HCT116 (cell line): ENCODE measurements at regions not wholly inside any gene's neighbourhood (a gene's known extent, or its start where the extent isn't known, plus 50 kb on each side); places are given as distances from the start of the nearest gene placed in this dataset.

ENCODE experiments used
- ATAC-seq: fragments of 200-7000 bp; cut with Tn5 transposase; 2 replicates; pipeline ENCODE4 v1.9.1; 2020; ENCODE audit warnings: mild to moderate bottlenecking, moderate library complexity
- BruUV-seq: library from RNA; stranded (reverse); fragments of 400-500 nt; replicated peaks from 2 replicates; lab custom pipeline; 2021; lab: Mats Ljungman, UMichigan
- CTCF ChIA-PET: fragments of 300-600 bp; sonication (Branson Sonifier 250); formaldehyde crosslinking; loops from one replicate; lab custom pipeline; 2021; ENCODE audit warnings: antibody characterized with exemption; lab: Charles Lee
- POLR2A ChIA-PET: fragments of 300-600, 350-600 bp; sonication (Branson Sonifier 250); formaldehyde crosslinking; loops from one replicate; lab custom pipeline; 2021; ENCODE audit warnings: antibody characterized with exemption; lab: Charles Lee
- RAD21 ChIA-PET, 2 experiments: fragments of 300-600 bp; sonication (Branson Sonifier 250); formaldehyde crosslinking; loops; one replicate each; lab custom pipeline; 2023; ENCODE audit warnings: low total read pairs in 2 of 2; ENCODE audit not compliant: uncharacterized antibody in 2 of 2, unreplicated experiment in 2 of 2, low non-redundant PET in 1 of 2; lab: Charles Lee
- DNase-seq: peaks from one replicate; pipeline ENCODE4 v3.0.0-alpha.2; 2010; ENCODE audit warnings: low read depth, low spot score
- H2AFZ ChIP-seq: fragments of 200-600 bp; shearing (Covaris generic), sonication (generic); 2 replicates; pipeline ENCODE4 v1.6.1; 2017; ENCODE audit warnings: low read depth, mixed run types, mixed read lengths, antibody characterized with exemption, low read length; ENCODE audit not compliant: poor library complexity, severe bottlenecking
- H3K27ac ChIP-seq: 2 replicates; pipeline ENCODE4 v1.5.1; 2012; ENCODE audit warnings: low read depth, low read length
- H3K27me3 ChIP-seq: fragments of 200-600 bp; sonication (generic); 2 replicates; pipeline ENCODE4 v1.6.1; 2016; ENCODE audit warnings: mixed run types, low read length, mixed read lengths; ENCODE audit not compliant: insufficient read depth
- H3K36me3 ChIP-seq, 2 experiments: fragments of 200-500 bp in 1 of 2; fragments of 200-600 bp in 1 of 2; sonication (Bioruptor generic) in 1 of 2; sonication (generic) in 1 of 2; 2 replicates each; pipeline versions ENCODE4 v1.5.1 to v1.6.1; 2014 to 2016; ENCODE audit warnings: low read length in 2 of 2, inconsistent platforms in 1 of 2, mixed read lengths in 1 of 2, mixed run types in 1 of 2; ENCODE audit not compliant: insufficient read depth in 2 of 2, control insufficient read depth in 1 of 2
- H3K4me1 ChIP-seq, 2 experiments: fragments of 200-600 bp in 1 of 2; sonication (generic) in 1 of 2; 2 replicates each; pipeline versions ENCODE4 v1.5.1 to v1.6.1; 2012 to 2017; ENCODE audit warnings: low read length in 2 of 2, inconsistent platforms in 1 of 2, mild to moderate bottlenecking in 1 of 2, mixed read lengths in 1 of 2, mixed run types in 1 of 2, moderate library complexity in 1 of 2; ENCODE audit not compliant: insufficient read depth in 2 of 2, control insufficient read depth in 1 of 2
- H3K4me2 ChIP-seq: fragments of 200-600 bp; sonication (generic); 2 replicates; pipeline ENCODE4 v1.6.1; 2017; ENCODE audit warnings: mixed run types, low read length, mixed read lengths
- H3K4me3 ChIP-seq, 2 experiments: fragments of 200-600 bp in 1 of 2; sonication (generic) in 1 of 2; replicated peaks in 1 of 2; 2 replicates each; pipeline ENCODE4 v1.5.1; 2011 to 2016; ENCODE audit warnings: low read length in 2 of 2, control low read depth in 1 of 2, low read depth in 1 of 2, mild to moderate bottlenecking in 1 of 2, mixed read lengths in 1 of 2, mixed run types in 1 of 2
- H3K79me2 ChIP-seq: fragments of 200-600 bp; sonication (generic); 2 replicates; pipeline ENCODE4 v1.6.1; 2017; ENCODE audit warnings: mild to moderate bottlenecking, mixed run types, low read length, moderate library complexity, mixed read lengths; ENCODE audit not compliant: insufficient read depth
- H3K9ac ChIP-seq: fragments of 200-600 bp; sonication (generic); 2 replicates; pipeline ENCODE4 v1.6.1; 2016; ENCODE audit warnings: low read length, mixed read lengths
- H3K9me2 ChIP-seq: fragments of 200-600 bp; sonication (generic), shearing (Covaris generic); 2 replicates; pipeline ENCODE4 v1.6.1; 2017; ENCODE audit warnings: mixed run types, mild to moderate bottlenecking, moderate library complexity; ENCODE audit not compliant: insufficient read depth
- H3K9me3 ChIP-seq, 2 experiments: fragments of 200-500 bp in 1 of 2; fragments of 200-600 bp in 1 of 2; sonication (Bioruptor generic) in 1 of 2; sonication (generic) in 1 of 2; 2 replicates each; pipeline ENCODE4 v1.6.1; 2014 to 2017; ENCODE audit warnings: low read length in 2 of 2, mixed read lengths in 2 of 2, inconsistent platforms in 1 of 2, low read depth in 1 of 2, mild to moderate bottlenecking in 1 of 2, mixed run types in 1 of 2, moderate library complexity in 1 of 2; ENCODE audit not compliant: control insufficient read depth in 1 of 2, insufficient read depth in 1 of 2
- H4K20me1 ChIP-seq: fragments of 200-600 bp; sonication (generic), shearing (Covaris generic); 2 replicates; pipeline ENCODE4 v1.6.1; 2017; ENCODE audit warnings: mixed run types, mild to moderate bottlenecking, moderate library complexity; ENCODE audit not compliant: insufficient read depth
- CEBPB ChIP-seq: IDR thresholded peaks from 2 replicates; pipeline ENCODE4 v1.6.1; 2012; ENCODE audit warnings: low read depth
- CTCF ChIP-seq, 3 experiments: fragments of 200-600 bp in 1 of 3; sonication (generic) in 1 of 3; IDR thresholded peaks in 2 of 3; conservative IDR thresholded peaks in 1 of 3; 2 replicates each; pipeline ENCODE4 v1.5.1; 2012 to 2017; ENCODE audit warnings: low read depth in 2 of 3, low read length in 2 of 3, antibody characterized with exemption in 1 of 3, borderline replicate concordance in 1 of 3, control low read depth in 1 of 3, mild to moderate bottlenecking in 1 of 3, mixed read lengths in 1 of 3, mixed run types in 1 of 3, moderate library complexity in 1 of 3; ENCODE audit not compliant: insufficient read depth in 1 of 3
- EGR1 ChIP-seq: IDR thresholded peaks from 2 replicates; pipeline ENCODE4 v1.6.1; 2012; ENCODE audit warnings: low read depth
- EZH2phosphoT487 ChIP-seq: fragments of 200-600 bp; IDR thresholded peaks from 2 replicates; pipeline ENCODE4 v1.6.1; 2018; ENCODE audit warnings: antibody characterized with exemption, borderline replicate concordance
- POLR2A ChIP-seq: IDR thresholded peaks from 2 replicates; pipeline ENCODE4 v1.7.0; 2011; ENCODE audit warnings: borderline replicate concordance; ENCODE audit not compliant: insufficient read depth, insufficient read length; ENCODE audit errors: extremely low read depth
- POLR2AphosphoS5 ChIP-seq: IDR thresholded peaks from 2 replicates; pipeline ENCODE4 v1.6.1; 2011; ENCODE audit warnings: mild to moderate bottlenecking, low read depth, low read length, moderate library complexity
- SP1 ChIP-seq: IDR thresholded peaks from 2 replicates; pipeline ENCODE4 v1.6.1; 2012; ENCODE audit warnings: low read depth
- YY1 ChIP-seq: IDR thresholded peaks from 2 replicates; pipeline ENCODE4 v1.6.1; 2011; ENCODE audit warnings: low read length, low read depth, moderate library complexity, mild to moderate bottlenecking; ENCODE audit not compliant: insufficient replicate concordance; ENCODE audit errors: extremely low read depth
- ZBTB33 ChIP-seq: IDR thresholded peaks from 2 replicates; pipeline ENCODE4 v1.6.1; 2011; ENCODE audit warnings: mild to moderate bottlenecking, low read length, moderate library complexity; ENCODE audit not compliant: insufficient replicate concordance; ENCODE audit errors: extremely low read depth
- ZFX ChIP-seq: fragments of 450-650 bp; IDR thresholded peaks from 2 replicates; pipeline ENCODE4 v1.6.1; 2017
- ZNF274 ChIP-seq: fragments of 200-500 bp; sonication (Bioruptor generic); IDR thresholded peaks from 2 replicates; pipeline ENCODE4 v1.6.1; 2014; ENCODE audit warnings: mild to moderate bottlenecking, low read depth, low read length, inconsistent platforms
- intact Hi-C: fragments of 100-400 bp; cut with micrococcal nuclease; formaldehyde crosslinking; loops from 2 replicates; pipeline ENCODE4 v1.10.0; 2022

DNA sequence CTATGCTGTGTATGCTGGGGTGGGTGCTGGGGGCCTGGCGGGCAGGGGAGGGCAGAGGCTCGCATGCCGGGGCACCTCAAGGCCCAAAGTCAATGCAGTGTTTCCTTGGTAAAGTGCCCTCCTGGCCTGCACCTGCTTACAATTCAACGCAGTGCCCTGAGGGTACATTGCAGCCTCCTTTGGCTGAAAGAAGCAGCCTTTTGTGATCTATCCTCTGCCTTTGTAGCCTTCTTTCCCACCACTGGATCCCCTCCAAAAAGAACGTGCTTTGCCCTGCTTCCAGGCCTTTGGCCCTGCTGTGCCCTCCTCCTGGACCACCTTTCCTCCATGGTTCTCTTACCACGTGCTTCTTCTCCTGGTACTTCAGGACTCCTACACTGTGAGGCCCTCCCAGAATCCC is 113.6 kb upstream of the PTPN1 start:
- intact Hi-C loops = no loop called here
- ATAC-seq (no peak), DNase-seq (no peak)
- H3K9ac ChIP-seq = no peak overlapping the region
- no peaks in the 10 kb centered on the region for H3K27me3 ChIP-seq
- H3K9me2 ChIP-seq = no peaks in the 10 kb centered on the region
- H3K9me3 ChIP-seq = no peaks in the 10 kb centered on the region
- H3K36me3 ChIP-seq = no peaks in the 10 kb centered on the region
- no peak overlapping the region for H3K27ac ChIP-seq
- TF ChIP-seq POLR2A (no peak), ZBTB33 (no peak), CTCF (IDR thresholded peaks at IDR 0.05 in 2 of 3, conservative IDR thresholded peaks at IDR 0.05 in 1 of 3; ENCODE audit: borderline replicate concordance in 1 of 3, insufficient read depth in 1 of 3, low read depth in 2 of 3, low read length in 2 of 3) (no peak), EGR1 (no peak), SP1 (no peak), YY1 (no peak), CEBPB (no peak), POLR2AphosphoS5 (no peak), ZFX (no peak), ZNF274 (no peak), EZH2phosphoT487 (no peak)
- H3K79me2 ChIP-seq = no peaks in the 10 kb centered on the region
- no peak overlapping the region for H3K4me2 ChIP-seq
- RAD21 ChIA-PET = no interaction called here
- no peaks in the 10 kb centered on the region for H4K20me1 ChIP-seq
- POLR2A ChIA-PET = no interaction called here
- H2AFZ ChIP-seq = no peak overlapping the region
- BruUV-seq = no TSS peak
- H3K4me1 ChIP-seq = no peaks in the 10 kb centered on the region; a peak in 1 of 4 replicates
- no peak overlapping the region for H3K4me3 ChIP-seq
- CTCF ChIA-PET = no interaction called here
